ENCODE measurements at regions not wholly inside any gene's neighbourhood (a gene's known extent, or its start where the extent isn't known, plus 50 kb on each side); places are given as distances from the start of the nearest gene placed in this dataset.

GRCh38 chr3:191634902-191635301, 173.9 kb downstream of the PYDC2 start:
- no peak for TF ChIP-seq ZBTB33 (IDR thresholded peaks at IDR 0.05)
- TF ChIP-seq RAD21 (IDR thresholded peaks at IDR 0.05), result no peak
- TF ChIP-seq FOXA2 (IDR thresholded peaks at IDR 0.05), result no peak
- no peak for TF ChIP-seq GABPA (IDR thresholded peaks at IDR 0.05 in 1 of 2, conservative IDR thresholded peaks at IDR 0.05 in 1 of 2)
- no peak for TF ChIP-seq RXRA (IDR thresholded peaks at IDR 0.05)
- no peak for TF ChIP-seq YY1 (IDR thresholded peaks at IDR 0.05)
- no peaks in the 10 kb centered on the region for H3K9me3 ChIP-seq (ENCODE audit: control insufficient read depth in 4 of 4, low read length in 3 of 4)
- H3K36me3 ChIP-seq (ENCODE audit: control insufficient read depth in 4 of 4, insufficient read depth in 3 of 4, low read depth in 1 of 4, low read length in 3 of 4), result no peaks in the 10 kb centered on the region
- H3K27me3 ChIP-seq (ENCODE audit: control insufficient read depth in 4 of 4, insufficient read depth in 4 of 4, low read length in 3 of 4), result no peaks in the 10 kb centered on the region
- no peak overlapping the region for H3K4me3 ChIP-seq (ENCODE audit: low read depth in 1 of 3, low read length in 3 of 3)
- WGBS, result 71% methylated on average over 1 of the region's 1 CpG
- no peaks in the 10 kb centered on the region for H3K4me1 ChIP-seq (ENCODE audit: control insufficient read depth in 4 of 4, insufficient read depth in 4 of 4, low read length in 3 of 4)
- DNase-seq (ENCODE audit: low spot score), result no peak
- H3K9ac ChIP-seq (ENCODE audit: low read depth in 1 of 2, low read length in 2 of 2), result no peak overlapping the region
- no peak overlapping the region for H3K27ac ChIP-seq (ENCODE audit: low read depth in 1 of 2, low read length in 2 of 2)

- H3K9ac ChIP-seq (ENCODE audit: low read depth in 1 of 2, low read length in 2 of 2), result no peak overlapping the region
- no peaks in the 10 kb centered on the region for H3K27me3 ChIP-seq (ENCODE audit: control insufficient read depth in 4 of 4, insufficient read depth in 4 of 4, low read length in 3 of 4)
- H3K27ac ChIP-seq (ENCODE audit: low read depth in 1 of 2, low read length in 2 of 2), result no peak overlapping the region
- no peaks in the 10 kb centered on the region for H3K4me1 ChIP-seq (ENCODE audit: control insufficient read depth in 4 of 4, insufficient read depth in 4 of 4, low read length in 3 of 4)
- H3K9me3 ChIP-seq (ENCODE audit: control insufficient read depth in 4 of 4, low read length in 3 of 4), result no peaks in the 10 kb centered on the region
- H3K36me3 ChIP-seq (ENCODE audit: control insufficient read depth in 4 of 4, insufficient read depth in 3 of 4, low read depth in 1 of 4, low read length in 3 of 4), result no peaks in the 10 kb centered on the region
- TF ChIP-seq EGR1 (IDR thresholded peaks at IDR 0.05; ENCODE audit: low read depth in 2 of 2) (no peak), HNF4A (conservative IDR thresholded peaks at IDR 0.05) (no peak), RAD21 (IDR thresholded peaks at IDR 0.05) (no peak), FOXA2 (IDR thresholded peaks at IDR 0.05) (no peak), MAX (IDR thresholded peaks at IDR 0.05) (no peak), CTCF (IDR thresholded peaks at IDR 0.05; ENCODE audit: low read depth, low read length, missing input control) (no peak), SP1 (IDR thresholded peaks at IDR 0.05) (no peak), JUND (IDR thresholded peaks at IDR 0.05) (no peak), ZBTB33 (IDR thresholded peaks at IDR 0.05) (no peak), RXRA (IDR thresholded peaks at IDR 0.05) (no peak), GABPA (IDR thresholded peaks at IDR 0.05 in 1 of 2, conservative IDR thresholded peaks at IDR 0.05 in 1 of 2) (no peak), TAF1 (conservative IDR thresholded peaks at IDR 0.05) (no peak), HNF4G (IDR thresholded peaks at IDR 0.05) (no peak), YY1 (IDR thresholded peaks at IDR 0.05) (no peak), FOXA1 (IDR thresholded peaks at IDR 0.05) (no peak), NR2F2 (IDR thresholded peaks at IDR 0.05) (no peak)
- TF ChIP-seq, protein P1, sequence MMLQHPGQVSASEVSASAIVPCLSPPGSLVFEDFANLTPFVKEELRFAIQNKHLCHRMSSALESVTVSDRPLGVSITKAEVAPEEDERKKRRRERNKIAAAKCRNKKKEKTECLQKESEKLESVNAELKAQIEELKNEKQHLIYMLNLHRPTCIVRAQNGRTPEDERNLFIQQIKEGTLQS (IDR thresholded peaks at IDR 0.05), result no peak
- TF ChIP-seq, protein P2, sequence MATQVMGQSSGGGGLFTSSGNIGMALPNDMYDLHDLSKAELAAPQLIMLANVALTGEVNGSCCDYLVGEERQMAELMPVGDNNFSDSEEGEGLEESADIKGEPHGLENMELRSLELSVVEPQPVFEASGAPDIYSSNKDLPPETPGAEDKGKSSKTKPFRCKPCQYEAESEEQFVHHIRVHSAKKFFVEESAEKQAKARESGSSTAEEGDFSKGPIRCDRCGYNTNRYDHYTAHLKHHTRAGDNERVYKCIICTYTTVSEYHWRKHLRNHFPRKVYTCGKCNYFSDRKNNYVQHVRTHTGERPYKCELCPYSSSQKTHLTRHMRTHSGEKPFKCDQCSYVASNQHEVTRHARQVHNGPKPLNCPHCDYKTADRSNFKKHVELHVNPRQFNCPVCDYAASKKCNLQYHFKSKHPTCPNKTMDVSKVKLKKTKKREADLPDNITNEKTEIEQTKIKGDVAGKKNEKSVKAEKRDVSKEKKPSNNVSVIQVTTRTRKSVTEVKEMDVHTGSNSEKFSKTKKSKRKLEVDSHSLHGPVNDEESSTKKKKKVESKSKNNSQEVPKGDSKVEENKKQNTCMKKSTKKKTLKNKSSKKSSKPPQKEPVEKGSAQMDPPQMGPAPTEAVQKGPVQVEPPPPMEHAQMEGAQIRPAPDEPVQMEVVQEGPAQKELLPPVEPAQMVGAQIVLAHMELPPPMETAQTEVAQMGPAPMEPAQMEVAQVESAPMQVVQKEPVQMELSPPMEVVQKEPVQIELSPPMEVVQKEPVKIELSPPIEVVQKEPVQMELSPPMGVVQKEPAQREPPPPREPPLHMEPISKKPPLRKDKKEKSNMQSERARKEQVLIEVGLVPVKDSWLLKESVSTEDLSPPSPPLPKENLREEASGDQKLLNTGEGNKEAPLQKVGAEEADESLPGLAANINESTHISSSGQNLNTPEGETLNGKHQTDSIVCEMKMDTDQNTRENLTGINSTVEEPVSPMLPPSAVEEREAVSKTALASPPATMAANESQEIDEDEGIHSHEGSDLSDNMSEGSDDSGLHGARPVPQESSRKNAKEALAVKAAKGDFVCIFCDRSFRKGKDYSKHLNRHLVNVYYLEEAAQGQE (IDR thresholded peaks at IDR 0.05), result no peak
- no peak overlapping the region for H3K4me3 ChIP-seq (ENCODE audit: low read depth in 1 of 3, low read length in 3 of 3)
- DNase-seq (ENCODE audit: low spot score), result no peak
These were observed 176.6 kb downstream of the PYDC2 start for GRCh38 chr3:191637611-191638010.

All from liver (tissue), 8 donors.